Natural killer cell (primary cell): ENCODE measurements at regions not wholly inside any gene's neighbourhood (a gene's known extent, or its start where the extent isn't known, plus 50 kb on each side); places are given as distances from the start of the nearest gene placed in this dataset.

Experiments used
- ATAC-seq, 3 donors: fragments of 150-1000 bp in 2 of 3; fragments of 200-7000 bp in 1 of 3; cut with Tn5 transposase; 1 replicate in 1 of 3; 2 replicates in 2 of 3; pipeline ENCODE4 v1.10.0; 2021; ENCODE audit warnings: mild to moderate bottlenecking in 2 of 3, moderate library complexity in 2 of 3
- DNase-seq, 2 donors: peaks; one replicate each; pipeline versions ENCODE4 v3.0.0 to v3.0.0-alpha.2; 2013 to 2021; ENCODE audit warnings: mixed read lengths in 1 of 2
- H3K27ac ChIP-seq: one replicate; pipeline ENCODE4 v1.5.1; 2013; ENCODE audit warnings: mild to moderate bottlenecking, low read length
- H3K27me3 ChIP-seq: one replicate; pipeline ENCODE4 v1.6.1; 2013; ENCODE audit warnings: low read length; ENCODE audit not compliant: control insufficient read depth, insufficient read depth
- H3K36me3 ChIP-seq: one replicate; pipeline ENCODE4 v1.6.1; 2013; ENCODE audit warnings: low read length; ENCODE audit not compliant: control insufficient read depth, insufficient read depth
- H3K4me1 ChIP-seq: one replicate; pipeline ENCODE4 v1.6.1; 2013; ENCODE audit warnings: low read length; ENCODE audit not compliant: control insufficient read depth, insufficient read depth
- H3K4me3 ChIP-seq: one replicate; pipeline ENCODE4 v1.5.1; 2013; ENCODE audit warnings: low read length
- H3K9me3 ChIP-seq: one replicate; pipeline ENCODE4 v1.6.1; 2013; ENCODE audit warnings: low read length; ENCODE audit not compliant: control insufficient read depth, insufficient read depth
- H3K27ac Mint-ChIP-seq, 2 donors: one replicate each; pipeline ENCODE4 v1.8.0; 2022; ENCODE audit warnings: mild to moderate bottlenecking in 2 of 2, mixed read lengths in 2 of 2, moderate library complexity in 1 of 2
- H3K27me3 Mint-ChIP-seq, 2 donors: one replicate each; pipeline ENCODE4 v1.8.0; 2022; ENCODE audit warnings: low read depth in 2 of 2, mixed read lengths in 2 of 2
- H3K36me3 Mint-ChIP-seq: one replicate; pipeline ENCODE4 v1.8.0; 2022; ENCODE audit warnings: mixed read lengths
- H3K4me1 Mint-ChIP-seq, 2 donors: one replicate each; pipeline ENCODE4 v1.8.0; 2022; ENCODE audit warnings: mixed read lengths in 2 of 2
- H3K4me3 Mint-ChIP-seq: one replicate; pipeline ENCODE4 v1.8.0; 2022; ENCODE audit warnings: mild to moderate bottlenecking, moderate library complexity, mixed read lengths
- H3K9me3 Mint-ChIP-seq, 2 donors: one replicate each; pipeline ENCODE4 v1.8.0; 2022; ENCODE audit warnings: mixed read lengths in 2 of 2
- WGBS: methylation state at CpG from one replicate; pipeline ENCODE4 v1.1.7; 2013; ENCODE audit warnings: missing lambda C conversion rate; ENCODE audit not compliant: insufficient coverage; 5-methylcytosine and 5-hydroxymethylcytosine counted together
- intact Hi-C: fragments of 100-400 bp; cut with micrococcal nuclease; formaldehyde crosslinking; loops from one replicate; pipeline ENCODE4 v1.14.2; 2022
- TF ChIP-seq, protein P1 (sequence below): fragments of 200-600 bp; IDR thresholded peaks from one replicate; pipeline ENCODE4 v1.8.0; 2022; ENCODE audit warnings: antibody characterized with exemption

DNA sequence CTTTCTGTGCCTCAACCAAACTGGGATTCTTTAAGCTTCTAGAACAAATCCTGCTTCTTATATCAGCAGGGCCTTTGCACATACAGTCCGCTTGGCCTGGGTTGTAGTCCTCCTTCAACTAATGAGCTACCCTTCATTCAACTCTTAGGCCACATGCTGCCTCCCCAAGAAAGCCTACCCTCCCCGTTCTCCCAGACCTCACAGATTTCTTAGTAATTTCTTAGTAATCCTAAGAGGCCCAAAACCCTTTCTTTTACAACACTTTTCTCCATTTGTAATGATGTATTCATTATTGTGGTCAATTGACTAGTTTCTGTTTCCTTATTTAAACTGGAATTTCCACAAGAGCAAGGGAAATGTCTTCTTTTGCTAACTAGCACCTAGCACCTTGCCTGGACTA is 233.1 kb downstream of the PPP1R2C start:
- WGBS = 89% methylated on average over 1 of the region's 2 CpGs
- H3K4me1 Mint-ChIP-seq = no peaks in the 10 kb centered on the region
- H3K9me3 Mint-ChIP-seq = no peaks in the 10 kb centered on the region
- no peak overlapping the region for H3K27ac Mint-ChIP-seq
- H3K27me3 Mint-ChIP-seq = no peaks in the 10 kb centered on the region
- DNase-seq (no peak), ATAC-seq (no peak)
- TF ChIP-seq, protein P1, sequence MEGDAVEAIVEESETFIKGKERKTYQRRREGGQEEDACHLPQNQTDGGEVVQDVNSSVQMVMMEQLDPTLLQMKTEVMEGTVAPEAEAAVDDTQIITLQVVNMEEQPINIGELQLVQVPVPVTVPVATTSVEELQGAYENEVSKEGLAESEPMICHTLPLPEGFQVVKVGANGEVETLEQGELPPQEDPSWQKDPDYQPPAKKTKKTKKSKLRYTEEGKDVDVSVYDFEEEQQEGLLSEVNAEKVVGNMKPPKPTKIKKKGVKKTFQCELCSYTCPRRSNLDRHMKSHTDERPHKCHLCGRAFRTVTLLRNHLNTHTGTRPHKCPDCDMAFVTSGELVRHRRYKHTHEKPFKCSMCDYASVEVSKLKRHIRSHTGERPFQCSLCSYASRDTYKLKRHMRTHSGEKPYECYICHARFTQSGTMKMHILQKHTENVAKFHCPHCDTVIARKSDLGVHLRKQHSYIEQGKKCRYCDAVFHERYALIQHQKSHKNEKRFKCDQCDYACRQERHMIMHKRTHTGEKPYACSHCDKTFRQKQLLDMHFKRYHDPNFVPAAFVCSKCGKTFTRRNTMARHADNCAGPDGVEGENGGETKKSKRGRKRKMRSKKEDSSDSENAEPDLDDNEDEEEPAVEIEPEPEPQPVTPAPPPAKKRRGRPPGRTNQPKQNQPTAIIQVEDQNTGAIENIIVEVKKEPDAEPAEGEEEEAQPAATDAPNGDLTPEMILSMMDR = no peak
- Histone ChIP-seq H3K27ac (no peak overlapping the region), H3K36me3 (no peaks in the 10 kb centered on the region), H3K4me1 (no peaks in the 10 kb centered on the region), H3K9me3 (no peaks in the 10 kb centered on the region), H3K4me3 (no peak overlapping the region), H3K27me3 (no peaks in the 10 kb centered on the region)
- no peak overlapping the region for H3K4me3 Mint-ChIP-seq
- intact Hi-C loops = no loop called here
- H3K36me3 Mint-ChIP-seq = no peaks in the 10 kb centered on the region

DNA sequence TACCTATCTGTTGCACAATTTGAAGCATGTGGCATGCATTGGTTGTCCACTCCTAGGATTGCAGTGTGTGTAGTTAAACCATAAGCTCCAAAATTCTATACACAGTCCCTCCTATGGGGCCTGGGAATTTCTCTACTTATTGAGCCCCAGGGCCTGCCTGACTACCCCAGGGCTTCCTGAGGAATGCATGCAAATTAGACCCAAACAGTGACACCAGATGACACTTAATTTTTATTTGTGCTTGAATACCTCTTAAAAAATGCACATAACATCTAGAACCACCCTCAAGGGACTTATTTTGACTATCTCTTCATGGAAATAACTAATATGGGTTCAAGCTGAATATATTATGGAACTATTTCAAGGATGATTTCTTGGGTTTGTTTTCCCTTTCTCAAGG is 236.4 kb downstream of the PPP1R2C start:
- ATAC-seq (no peak), DNase-seq (no peak)
- intact Hi-C loops = no loop called here
- H3K4me1 Mint-ChIP-seq = peaks cover 9 to 10% of the 10 kb centered on the region in 2 donors
- no peaks in the 10 kb centered on the region for H3K27me3 ChIP-seq
- no peak overlapping the region for H3K4me3 ChIP-seq
- H3K27ac Mint-ChIP-seq = no peak overlapping the region
- H3K36me3 Mint-ChIP-seq = no peaks in the 10 kb centered on the region
- no peak overlapping the region for H3K27ac ChIP-seq
- H3K4me3 Mint-ChIP-seq = no peak overlapping the region
- H3K36me3 ChIP-seq = no peaks in the 10 kb centered on the region
- no peaks in the 10 kb centered on the region for H3K9me3 ChIP-seq
- no peaks in the 10 kb centered on the region for H3K27me3 Mint-ChIP-seq
- H3K4me1 ChIP-seq = peaks cover 4% of the 10 kb centered on the region
- no peaks in the 10 kb centered on the region for H3K9me3 Mint-ChIP-seq
- TF ChIP-seq, protein P1 = no peak

DNA sequence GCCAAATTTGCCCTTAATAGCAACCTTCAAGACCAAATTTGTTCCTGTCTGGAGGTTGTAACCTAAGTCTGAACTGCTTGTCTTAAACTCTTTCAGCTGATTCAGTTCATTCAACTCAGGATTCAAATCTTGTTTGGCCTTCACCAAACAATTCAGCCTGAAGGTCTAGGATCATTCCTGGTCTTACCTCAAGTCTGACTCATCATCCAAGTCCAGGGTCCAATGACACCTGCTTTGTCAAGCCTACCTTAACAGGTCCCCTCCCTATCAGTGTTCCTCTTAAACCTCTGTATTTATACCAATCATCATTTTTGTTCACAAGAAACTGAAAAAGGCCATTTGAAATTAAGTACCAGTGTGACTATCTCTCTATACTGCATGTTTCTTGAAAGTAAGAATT is 237.8 kb downstream of the PPP1R2C start:
- H3K4me1 Mint-ChIP-seq = peaks cover 15 to 16% of the 10 kb centered on the region in 2 donors
- Histone ChIP-seq H3K4me3 (no peak overlapping the region), H3K36me3 (no peaks in the 10 kb centered on the region), H3K27me3 (no peaks in the 10 kb centered on the region), H3K4me1 (peaks cover 11% of the 10 kb centered on the region), H3K9me3 (no peaks in the 10 kb centered on the region), H3K27ac (no peak overlapping the region)
- H3K27me3 Mint-ChIP-seq = no peaks in the 10 kb centered on the region
- no peak overlapping the region for H3K4me3 Mint-ChIP-seq
- no peaks in the 10 kb centered on the region for H3K9me3 Mint-ChIP-seq
- no peak for ATAC-seq
- TF ChIP-seq, protein P1 = no peak
- H3K27ac Mint-ChIP-seq = no peak overlapping the region
- no peak for DNase-seq
- H3K36me3 Mint-ChIP-seq = no peaks in the 10 kb centered on the region
- intact Hi-C loops = no loop called here

DNA sequence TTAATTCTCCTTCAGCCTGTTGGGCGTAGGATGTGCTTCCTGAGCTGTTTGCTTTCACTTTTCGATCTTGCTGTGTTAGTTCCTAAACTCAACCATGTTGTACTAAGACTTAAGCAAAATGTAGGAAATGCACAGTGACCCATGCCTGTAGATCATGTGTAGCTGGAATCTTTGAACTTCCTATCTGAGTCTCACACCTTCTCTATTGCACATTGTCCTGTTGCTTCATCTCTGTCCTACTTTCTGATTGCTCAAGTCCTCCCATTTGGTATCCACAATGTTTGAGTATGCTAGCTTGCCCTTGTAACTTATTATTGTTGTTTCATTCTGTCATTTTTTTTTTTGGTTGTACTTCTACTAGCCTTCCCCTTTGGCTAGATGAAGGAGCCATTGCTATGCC is 239.6 kb downstream of the PPP1R2C start:
- Histone ChIP-seq H3K9me3 (peaks cover 4% of the 10 kb centered on the region), H3K27ac (no peak overlapping the region), H3K4me3 (no peak overlapping the region), H3K4me1 (peaks cover 17% of the 10 kb centered on the region), H3K36me3 (no peaks in the 10 kb centered on the region), H3K27me3 (no peaks in the 10 kb centered on the region)
- ATAC-seq (no peak), DNase-seq (no peak)
- peaks cover 26% of the 10 kb centered on the region in 2 donors for H3K4me1 Mint-ChIP-seq
- no peaks in the 10 kb centered on the region for H3K36me3 Mint-ChIP-seq
- 17% methylated on average over 1 of the region's 2 CpGs for WGBS
- no peaks in the 10 kb centered on the region for H3K9me3 Mint-ChIP-seq
- TF ChIP-seq, protein P1 = no peak
- intact Hi-C loops = no loop called here
- no peak overlapping the region for H3K27ac Mint-ChIP-seq
- no peaks in the 10 kb centered on the region for H3K27me3 Mint-ChIP-seq
- H3K4me3 Mint-ChIP-seq = no peak overlapping the region
